LoVo (cell line): ENCODE measurements at regions not wholly inside any gene's neighbourhood (a gene's known extent, or its start where the extent isn't known, plus 50 kb on each side); places are given as distances from the start of the nearest gene placed in this dataset.

Experiments
- DNase-seq: peaks from one replicate; pipeline ENCODE4 v3.0.0-alpha.2; 2016; ENCODE audit warnings: low spot score

DNA sequence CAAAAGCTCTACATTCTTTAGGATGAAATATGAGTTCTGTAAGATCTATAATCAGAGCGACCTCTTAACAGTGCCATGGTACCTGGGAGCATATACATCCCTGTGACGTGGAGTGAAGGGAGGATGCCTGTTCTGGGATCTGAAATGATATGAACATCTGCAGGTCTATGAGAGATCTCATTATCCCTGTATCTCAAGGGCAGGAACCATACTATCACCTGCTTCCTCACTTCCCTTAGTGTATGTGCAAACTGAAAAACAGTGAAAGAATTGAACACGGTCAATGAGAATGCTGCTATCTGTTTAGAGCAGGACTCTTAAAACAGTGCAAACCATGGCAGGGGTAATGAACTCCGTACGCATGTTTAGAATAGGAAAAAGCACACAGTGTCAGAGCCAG lies 364.0 kb downstream of the LPIN1 start:
- no peak for DNase-seq

DNA sequence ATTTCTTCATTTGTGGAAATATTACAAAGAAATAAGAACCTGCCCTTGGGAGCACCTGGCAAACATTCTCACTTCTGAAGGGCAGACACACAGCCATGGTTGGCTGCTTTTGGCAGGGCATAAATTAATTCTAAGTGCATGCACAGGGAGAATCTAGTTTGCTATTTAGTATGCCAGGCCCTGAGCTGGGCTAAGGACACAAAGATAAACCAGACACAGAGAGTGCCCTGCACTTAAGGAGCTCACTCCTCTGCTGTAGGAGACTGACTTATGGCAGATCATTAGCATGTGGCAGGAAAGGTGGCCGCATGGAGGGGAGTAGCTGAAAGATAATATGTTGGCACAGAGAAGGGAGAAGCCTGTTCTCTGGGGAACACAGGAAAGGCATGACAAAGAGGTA lies 367.0 kb downstream of the LPIN1 start:
- DNase-seq, result no peak

DNA sequence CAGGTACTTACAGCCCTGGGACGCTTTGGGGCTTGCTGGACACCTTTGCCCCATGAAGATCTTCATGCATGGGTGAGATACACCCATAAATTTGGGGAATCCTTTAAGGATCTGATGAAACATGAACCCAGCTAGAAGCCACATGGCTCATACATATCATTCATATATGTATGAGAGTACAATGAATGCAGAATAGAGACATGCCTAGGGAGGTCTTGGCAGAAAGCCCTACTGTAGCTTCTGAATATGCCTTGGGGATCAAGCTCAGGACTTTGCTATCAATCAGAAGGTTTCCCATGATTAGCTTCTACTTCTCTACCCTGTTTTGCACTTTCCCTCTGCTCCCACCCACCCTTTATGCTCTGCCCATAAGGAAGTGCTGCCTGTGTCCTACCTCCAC lies 368.4 kb downstream of the LPIN1 start:
- no peak for DNase-seq

DNA sequence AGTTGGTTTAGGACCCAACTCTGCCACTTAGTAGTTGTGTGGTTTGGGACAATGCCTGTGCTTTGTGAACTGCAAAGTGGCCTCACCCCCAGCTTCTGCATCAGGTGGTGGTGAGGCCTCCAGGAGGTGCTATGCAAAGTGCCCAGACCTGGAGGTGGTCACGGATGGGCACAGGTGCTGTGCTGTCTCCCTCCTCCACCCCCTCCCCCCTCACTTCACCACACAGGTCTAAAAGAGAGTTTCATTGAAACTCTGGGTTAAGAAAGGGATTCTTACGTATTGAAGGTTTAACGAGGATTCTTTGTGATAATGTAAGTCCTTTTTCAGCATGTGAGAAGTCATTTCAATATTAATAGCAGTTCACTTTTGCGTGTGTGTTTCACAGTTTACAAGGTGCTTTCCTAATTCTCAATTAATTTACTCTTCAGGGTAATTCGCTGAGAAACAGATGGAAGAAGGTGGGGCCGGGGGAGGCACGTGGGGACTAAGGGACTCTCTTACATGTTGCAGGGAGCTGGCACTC lies 369.9 kb downstream of the LPIN1 start:
- DNase-seq, result no peak

DNA sequence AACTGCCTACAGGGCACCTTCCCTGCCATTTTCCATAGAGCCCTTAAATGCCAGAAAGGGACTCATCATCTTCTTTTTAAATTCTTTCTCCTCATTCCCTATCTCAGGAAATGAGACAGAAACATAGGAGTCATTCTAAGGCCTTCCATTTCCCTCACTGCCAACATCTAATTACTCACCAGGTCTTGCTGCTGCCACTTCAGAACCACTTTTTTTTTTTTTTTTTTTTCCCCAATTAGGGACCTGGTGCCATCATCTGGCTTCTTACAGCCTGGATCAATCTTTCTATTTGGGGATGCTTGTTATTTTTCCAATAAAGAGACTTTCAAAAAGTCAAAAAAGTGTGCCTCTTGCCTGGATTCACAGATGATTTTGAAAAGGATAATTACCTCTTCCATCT lies 373.4 kb downstream of the LPIN1 start:
- no peak for DNase-seq

DNA sequence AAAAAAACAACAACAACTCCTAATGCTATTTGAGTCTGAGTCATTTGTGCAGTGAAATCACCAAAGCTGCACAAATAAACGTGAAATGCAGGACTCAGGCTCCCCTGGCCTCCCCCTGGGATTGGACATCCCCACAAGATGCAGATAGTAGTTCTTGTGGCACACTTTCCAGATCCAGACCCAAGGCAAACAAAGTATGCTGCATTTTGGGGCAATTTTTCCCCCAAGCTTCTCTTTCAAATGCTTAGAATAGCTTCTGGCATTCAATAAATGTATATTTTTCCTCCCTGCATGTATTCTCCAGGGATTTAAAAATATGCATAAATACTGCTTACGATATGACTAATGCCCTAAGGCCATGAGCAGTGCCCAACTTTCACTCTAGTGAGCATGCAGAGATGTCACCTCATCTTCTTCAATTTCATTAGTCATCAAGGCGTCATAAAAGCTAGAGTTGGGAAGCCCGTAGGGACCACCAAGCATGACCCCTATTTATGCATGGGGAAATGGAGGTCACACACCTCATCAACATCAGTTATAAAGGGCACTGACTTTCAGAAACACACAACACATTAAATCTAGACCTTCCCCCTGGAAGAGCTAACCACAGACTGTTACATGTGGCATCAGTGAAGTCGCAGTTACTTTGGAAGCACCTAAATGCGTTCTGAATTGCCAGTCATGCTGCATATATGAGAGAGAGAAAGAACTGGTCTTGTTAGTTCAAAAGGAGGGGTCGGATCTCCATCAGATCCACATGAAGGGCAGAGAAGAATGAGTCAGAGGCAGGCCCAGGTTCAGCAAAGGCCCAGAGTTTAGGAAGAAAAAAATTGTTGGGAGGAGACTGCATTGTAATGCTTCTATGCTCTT lies 374.1 kb downstream of the LPIN1 start:
- no peak for DNase-seq

DNA sequence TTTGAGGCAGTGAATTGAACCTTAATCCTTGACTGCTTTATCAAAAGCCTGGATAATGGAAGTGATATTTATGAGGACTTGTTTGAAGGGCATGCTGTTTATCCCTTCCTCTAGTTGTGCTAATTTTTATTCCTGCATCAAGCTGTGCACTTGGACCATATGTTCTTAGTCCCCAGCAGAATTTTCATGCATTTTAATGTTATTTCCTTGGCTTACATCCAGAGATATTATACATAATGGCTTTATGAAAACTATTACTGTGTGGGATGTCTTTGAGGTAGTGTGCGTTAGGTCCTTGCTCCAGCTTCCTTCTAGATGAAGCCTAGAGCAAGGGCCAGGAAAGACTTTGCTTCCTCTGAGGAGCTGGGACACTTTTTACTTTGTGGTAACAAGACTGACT lies 378.4 kb downstream of the LPIN1 start:
- DNase-seq, result no peak

DNA sequence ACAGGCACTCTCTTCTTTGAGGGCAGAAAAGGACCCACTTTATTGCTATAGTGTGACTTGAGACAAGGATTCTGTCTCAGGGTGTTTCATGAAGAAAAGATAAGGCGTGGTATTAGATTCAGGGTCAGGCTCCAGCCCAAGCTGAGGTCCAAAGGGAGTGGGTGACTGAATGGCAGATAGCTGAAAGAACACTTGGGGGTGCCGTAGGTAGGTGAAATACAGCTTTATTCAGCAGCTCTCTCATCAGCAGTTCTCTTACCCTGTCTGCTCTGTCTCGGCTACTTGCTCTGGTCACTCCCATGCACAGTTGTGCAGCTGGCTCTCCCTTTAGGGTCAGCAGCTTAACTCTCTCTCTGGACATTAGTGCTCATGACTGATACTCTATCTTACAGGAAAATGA lies 379.9 kb downstream of the LPIN1 start:
- no peak for DNase-seq

DNA sequence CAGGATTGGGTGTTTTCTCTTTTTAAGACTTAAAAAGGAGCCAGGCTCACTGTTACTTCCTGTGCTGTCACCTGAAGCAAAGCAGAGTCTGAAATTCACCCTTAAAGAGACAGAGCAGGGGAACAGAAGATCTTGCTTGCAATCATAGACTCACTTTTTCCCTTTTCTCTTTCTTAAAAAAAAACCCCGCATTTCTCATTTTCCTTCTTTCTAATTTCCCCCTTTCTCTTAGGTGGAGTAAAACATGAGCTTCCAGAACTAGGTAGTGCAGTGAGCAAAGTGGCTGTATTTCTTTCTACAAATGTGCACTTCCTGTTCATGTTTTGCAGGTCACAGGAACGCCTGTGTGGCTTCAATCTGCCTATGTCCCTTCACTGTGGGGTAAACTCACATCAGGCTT lies 381.2 kb downstream of the LPIN1 start:
- no peak for DNase-seq

DNA sequence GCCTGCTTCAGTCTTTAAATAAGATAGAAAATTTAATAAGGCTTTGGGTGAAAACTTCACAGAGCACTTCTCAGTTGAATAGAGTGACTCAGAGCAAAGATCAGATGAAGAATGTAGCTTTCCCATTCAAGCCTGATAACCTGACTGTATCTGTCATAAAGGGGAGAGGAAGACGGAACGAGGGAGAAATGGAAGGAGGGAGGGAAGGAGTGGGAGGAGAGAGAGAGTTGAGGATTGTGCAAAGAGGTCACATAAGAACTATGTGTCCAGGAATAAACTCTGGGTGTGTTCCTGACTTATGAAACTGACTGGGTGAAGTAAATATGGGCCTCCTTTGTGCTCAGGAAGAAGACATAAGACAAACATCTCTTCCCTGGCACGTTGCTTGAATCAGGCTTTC lies 385.5 kb downstream of the LPIN1 start:
- DNase-seq, result no peak

DNA sequence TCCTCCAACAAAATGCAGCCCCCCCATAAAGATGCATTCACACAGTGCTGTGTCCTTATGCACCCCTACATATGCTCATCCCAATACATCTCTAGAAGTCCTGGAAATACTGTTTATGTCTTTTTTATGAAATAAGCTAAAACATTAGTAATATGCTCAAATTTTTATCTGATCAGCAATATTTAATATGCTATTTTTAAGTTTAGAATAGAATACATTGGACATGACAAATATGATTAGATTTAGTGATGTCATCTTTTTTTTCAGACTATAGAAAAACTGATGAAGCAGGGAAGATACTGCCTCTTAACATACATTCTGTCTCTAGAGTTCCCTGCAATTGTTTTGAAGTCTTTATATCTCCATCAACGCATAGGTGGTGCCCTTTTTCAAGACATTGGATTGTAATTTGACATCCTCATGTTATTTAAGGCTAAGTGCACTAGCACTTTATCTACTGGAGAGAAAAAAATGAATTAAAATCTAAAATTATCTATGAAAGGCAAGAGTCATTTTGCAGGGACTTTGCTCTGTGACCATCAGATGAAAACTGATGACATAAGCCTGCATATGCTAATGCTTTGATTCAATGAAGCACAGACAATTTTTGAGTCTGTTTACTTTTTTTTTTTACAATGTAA lies 395.3 kb downstream of the LPIN1 start:
- DNase-seq, result no peak

DNA sequence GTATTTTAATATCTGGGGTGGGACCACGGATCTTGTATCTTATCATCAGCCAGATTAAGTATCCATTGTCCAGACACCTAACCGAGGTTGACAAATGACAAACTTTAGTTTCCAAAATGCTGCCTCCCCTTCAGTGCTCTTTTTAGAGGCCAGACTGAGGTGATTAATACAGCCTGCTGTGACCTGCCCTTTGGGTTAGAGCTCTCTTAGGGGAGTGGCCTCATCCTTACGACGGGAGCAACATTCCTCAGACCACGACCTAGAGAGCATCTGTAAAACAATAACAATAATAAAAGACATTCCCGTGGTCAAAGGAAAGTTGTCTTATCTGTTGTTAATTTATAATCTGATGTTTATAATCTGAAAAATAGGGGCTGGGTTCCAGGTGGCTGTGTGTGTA lies 405.3 kb downstream of the LPIN1 start:
- DNase-seq, result no peak

DNA sequence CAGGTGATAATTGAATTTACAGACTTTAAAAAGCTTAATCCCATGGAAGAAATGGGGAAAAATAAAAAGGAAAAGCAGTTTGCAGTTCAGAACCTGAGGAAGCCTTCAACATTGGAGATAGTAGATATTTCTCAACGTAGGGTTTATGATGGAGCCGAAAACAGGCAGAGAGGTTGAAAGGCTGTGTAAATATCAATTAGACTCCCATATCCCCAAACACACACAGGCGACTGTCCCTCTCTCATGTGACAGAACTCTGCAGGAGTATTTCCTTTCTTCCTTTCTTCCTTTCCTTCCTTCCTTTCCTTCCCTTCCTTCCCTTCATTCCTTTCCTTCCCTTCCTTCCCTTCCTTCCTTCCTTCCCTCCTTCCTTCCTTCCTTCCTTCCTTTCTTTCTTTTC lies 406.5 kb downstream of the LPIN1 start:
- DNase-seq, result no peak

DNA sequence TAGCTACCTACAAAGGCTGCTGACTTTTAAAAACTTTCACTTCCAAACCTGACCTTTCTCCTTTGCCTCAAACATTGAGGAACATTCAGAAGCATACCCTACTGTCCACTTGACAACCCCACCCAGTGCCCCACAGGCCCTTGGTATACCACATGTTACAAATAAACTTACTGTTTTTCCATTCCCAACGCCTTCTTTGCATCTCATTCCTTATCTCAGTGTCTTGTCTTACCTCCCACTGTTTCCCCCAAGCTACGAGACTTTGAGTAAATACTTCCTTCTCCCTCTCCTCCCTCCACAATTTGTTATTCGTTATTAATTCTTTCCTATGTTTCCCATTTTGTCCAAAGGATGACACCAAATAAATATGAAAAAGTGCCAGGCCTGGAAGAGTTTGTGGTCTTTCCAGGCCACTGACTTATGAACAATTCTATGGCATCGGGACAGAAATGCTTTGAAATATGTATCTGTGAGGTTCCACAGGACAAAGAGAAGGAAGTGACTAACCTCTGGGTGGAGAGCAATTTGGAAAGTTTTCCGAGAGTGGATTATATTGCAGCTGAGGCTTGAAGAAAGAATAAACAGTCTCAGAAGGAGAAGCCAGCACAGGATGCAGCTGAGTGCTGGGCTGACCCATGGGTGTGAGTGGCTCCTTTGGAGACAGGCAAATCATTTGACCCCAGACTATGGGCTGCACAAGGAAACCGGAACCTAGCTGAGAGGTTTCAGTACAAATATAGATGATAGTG lies 409.0 kb downstream of the LPIN1 start:
- DNase-seq, result no peak

DNA sequence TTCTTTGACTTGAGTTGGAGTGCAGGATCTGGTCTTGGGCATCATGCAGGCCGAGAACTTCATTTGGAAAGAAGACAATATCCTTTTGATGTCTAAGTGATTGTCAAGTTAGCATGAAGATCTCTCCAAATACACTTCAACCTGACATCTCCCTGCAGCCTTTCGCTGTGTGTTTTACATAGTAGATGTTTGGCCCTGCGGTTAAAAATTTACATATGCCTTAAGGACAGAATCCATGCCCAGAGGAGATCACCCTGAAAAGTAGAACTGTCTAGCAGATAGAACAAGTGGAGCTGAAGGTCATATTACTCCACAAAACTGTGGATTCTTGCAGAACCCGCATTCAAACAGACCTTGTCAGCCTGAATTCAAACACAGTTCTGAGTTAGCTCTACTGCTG lies 409.9 kb downstream of the LPIN1 start:
- no peak for DNase-seq

DNA sequence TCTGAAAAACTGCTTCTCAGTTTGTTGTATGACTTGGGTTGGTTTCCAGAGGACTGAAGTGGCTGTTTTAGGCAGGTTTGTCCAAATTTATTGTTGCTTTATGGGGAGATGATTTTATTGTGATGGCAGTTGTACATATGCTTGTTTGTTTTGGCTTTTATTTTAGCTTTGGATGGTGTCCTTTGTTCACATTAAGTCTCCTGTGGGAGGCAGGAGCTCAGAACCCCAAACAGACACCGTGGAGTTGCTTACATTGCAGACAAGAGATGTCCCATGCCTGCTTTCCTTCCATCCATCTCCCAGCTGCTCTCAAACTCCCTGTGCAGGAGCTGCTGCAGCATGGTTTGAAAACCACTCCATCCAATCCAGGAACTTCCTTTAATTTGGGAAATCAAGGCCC lies 414.7 kb downstream of the LPIN1 start:
- DNase-seq, result no peak

DNA sequence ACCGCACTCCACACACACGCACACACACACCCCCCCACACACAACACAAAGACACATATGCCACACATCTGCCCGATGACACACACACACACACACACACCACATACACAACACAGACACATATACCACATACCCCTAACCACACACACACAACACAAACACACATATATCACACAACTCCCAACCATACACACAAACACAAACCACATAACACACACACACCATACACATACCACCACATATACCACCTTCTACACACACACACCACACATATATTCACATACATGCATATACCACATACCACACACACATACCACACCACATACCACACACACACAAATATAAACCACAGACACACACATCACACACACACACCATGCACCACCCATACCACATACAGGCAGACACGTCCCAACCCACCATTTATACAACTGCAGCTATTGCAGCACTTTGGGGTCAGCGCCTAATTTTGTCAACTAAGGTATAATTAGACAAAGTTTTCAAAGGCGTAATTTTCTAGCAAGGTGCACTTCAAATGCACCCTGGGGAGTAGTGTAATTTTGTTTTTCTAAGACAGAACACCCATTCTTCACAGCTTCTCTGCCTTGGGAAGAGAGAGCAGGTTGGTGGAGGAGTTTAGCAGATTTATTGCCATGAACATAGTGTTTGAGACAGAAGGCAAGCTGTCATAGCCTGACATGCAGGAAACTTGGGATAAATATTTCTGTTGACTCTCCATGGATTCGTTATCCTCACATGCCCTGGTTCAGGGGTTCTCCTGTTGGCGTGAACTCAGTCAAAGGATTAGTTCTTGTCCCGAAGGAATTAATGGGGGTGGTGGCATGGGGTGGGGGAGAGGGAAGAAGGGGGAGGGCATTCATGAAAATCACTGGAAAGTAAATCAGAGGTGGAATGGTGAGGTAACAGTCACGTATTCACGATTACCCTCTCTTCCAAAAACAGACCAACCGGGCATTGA lies 416.1 kb downstream of the LPIN1 start:
- no peak for DNase-seq

DNA sequence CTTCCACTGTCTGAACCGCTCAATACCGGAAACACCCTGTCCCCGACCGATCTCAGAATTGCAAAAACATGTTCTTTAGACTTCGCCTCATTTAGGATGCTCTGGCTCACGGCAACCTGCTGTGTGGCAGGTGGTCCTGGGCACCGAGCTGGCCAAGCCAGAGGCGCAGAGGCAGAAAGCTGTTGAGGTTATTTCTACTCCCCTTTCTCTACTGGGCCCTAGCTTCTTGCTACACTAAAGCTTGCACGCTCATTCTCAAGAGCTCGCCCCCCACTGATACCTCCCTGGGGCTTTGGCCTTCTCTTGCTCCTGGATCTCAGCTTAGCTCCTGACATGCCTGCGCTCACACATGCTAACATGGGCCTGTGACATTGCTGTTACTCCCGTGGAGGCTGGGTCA lies 417.4 kb downstream of the LPIN1 start:
- no peak for DNase-seq

DNA sequence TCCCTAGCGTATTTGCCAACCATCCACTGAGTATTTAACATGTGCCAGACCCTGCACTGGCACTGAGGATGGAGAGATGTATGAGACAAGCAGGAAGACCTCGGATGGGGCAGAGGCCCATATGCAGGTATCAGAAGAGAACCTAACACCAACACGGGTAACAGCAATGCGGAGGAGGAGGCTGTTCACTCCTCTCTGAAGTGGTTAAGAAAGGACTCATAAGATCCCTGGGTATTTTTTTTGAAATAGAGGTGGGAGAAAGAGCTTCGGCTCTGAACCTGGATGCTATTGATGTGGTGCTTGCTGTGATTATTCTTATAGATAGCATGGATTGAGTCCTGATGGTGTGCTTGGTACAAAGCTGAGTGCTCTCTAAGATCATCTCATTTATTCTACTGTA lies 418.3 kb downstream of the LPIN1 start:
- no peak for DNase-seq

DNA sequence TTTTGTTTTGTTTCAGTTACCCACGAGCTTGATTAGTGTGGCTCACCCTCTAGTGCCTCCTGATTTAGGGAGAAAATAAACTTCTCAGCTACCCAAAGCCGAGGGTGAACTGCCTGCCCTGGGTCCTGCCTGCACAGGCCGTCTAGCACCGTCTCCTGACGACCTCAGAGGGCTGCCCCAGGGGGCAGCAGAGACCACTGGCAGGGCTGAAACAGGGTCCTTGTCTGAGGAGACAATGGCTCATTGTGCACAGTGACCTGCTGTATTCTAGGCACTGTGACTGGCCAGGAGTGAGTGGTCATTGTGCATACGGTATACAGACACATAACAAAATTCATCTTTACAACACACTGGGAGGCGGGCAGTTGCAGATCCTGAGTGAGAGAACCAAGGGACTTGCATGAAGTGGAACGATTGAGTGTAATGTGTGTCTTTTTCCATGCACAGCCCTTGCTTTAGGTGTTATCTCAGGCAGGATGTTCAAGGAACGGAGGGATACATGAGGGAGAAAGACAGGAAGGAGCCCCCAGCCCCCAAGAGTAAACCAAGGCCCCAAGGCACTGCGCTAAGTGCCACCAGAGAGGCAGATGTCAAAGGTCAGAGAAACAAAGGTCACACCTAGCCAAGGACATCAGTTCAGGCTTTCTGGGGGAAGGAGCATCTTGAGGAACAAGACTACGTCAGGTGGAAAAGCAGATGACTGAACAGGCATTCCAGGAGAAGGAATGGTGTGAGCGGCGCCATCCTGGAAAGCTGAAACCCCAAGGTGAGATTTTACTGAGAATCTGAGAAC lies 421.3 kb downstream of the LPIN1 start:
- no peak for DNase-seq

DNA sequence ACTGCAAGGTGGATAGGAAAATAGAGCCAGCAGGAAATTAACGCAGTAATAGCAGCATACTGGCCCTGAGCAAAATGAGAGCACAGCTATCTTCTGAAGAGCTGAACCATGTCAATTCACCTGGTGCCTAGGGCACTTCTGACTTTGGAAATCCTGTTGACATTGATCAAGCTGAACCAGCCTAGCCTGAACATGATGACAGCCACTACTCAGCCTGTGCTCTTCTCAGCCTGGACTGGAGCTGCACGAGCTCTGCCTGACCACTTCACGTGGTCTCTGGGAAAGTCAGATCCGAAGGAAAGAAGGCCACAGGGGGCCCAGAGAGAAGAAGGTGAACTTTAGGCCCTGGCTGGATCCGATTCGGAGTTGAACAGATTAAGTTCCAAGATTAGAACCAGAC lies 421.9 kb downstream of the LPIN1 start:
- DNase-seq, result no peak
